ENCODE measurements at regions not wholly inside any gene's neighbourhood (a gene's known extent, or its start where the extent isn't known, plus 50 kb on each side); places are given as distances from the start of the nearest gene placed in this dataset.

DNA sequence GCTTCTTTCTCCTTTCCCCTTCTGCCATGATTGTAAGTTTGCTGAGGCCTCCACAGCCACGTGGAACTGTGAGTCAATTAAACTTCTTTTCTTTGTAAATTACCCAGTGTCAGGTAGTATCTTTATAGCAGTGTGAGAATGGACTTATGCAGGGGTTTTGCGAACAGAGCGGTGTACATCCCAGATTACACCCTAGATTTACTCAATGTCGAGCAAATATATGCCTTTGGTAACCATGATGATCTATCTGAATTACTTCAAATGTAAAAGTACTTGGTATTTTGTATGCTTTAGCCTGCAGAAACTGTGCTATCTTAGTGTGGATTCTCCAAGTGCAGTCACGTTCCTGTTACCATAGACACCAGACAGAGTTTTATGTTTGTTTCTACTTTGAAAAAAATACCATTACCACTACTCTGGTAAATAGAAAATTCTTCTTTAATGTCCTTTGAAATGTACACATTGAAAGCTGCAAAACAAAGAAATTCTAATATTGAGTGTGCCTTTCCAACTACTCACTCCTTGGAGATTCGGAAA is 510.4 kb upstream of the ARGLU1 start:
- no peak for DNase-seq (ENCODE audit: low spot score in 2 of 2)
- intact Hi-C loops (cut with DNase I; ENCODE audit: low total_unique reads), result no loop called here

GRCh38 chr13:107076801-107077200 is 508.9 kb upstream of the ARGLU1 start:
- Histone ChIP-seq H3K27me3 (no peaks in the 10 kb centered on the region), H3K36me3 (no peaks in the 10 kb centered on the region), H3K4me1 (no peaks in the 10 kb centered on the region), H3K9me3 (no peaks in the 10 kb centered on the region), H3K27ac (no peak overlapping the region), H3K4me3 (no peak overlapping the region)
- TF ChIP-seq, protein P1, sequence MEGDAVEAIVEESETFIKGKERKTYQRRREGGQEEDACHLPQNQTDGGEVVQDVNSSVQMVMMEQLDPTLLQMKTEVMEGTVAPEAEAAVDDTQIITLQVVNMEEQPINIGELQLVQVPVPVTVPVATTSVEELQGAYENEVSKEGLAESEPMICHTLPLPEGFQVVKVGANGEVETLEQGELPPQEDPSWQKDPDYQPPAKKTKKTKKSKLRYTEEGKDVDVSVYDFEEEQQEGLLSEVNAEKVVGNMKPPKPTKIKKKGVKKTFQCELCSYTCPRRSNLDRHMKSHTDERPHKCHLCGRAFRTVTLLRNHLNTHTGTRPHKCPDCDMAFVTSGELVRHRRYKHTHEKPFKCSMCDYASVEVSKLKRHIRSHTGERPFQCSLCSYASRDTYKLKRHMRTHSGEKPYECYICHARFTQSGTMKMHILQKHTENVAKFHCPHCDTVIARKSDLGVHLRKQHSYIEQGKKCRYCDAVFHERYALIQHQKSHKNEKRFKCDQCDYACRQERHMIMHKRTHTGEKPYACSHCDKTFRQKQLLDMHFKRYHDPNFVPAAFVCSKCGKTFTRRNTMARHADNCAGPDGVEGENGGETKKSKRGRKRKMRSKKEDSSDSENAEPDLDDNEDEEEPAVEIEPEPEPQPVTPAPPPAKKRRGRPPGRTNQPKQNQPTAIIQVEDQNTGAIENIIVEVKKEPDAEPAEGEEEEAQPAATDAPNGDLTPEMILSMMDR (IDR thresholded peaks at IDR 0.05), result no peak
- no peak for TF ChIP-seq POLR2A (IDR thresholded peaks at IDR 0.05)
- TF ChIP-seq POLR2AphosphoS5 (IDR thresholded peaks at IDR 0.05), result no peak
- intact Hi-C loops (cut with DNase I; ENCODE audit: low total_unique reads), result no loop called here
- DNase-seq (ENCODE audit: low spot score in 2 of 2), result no peak

More for the DNA sequence above, 510.4 kb upstream of the ARGLU1 start:
- TF ChIP-seq POLR2A (IDR thresholded peaks at IDR 0.05), result no peak
- no peak for TF ChIP-seq POLR2AphosphoS5 (IDR thresholded peaks at IDR 0.05)
- TF ChIP-seq, protein P1 (IDR thresholded peaks at IDR 0.05), result no peak
- H3K4me1 ChIP-seq, result no peaks in the 10 kb centered on the region
- H3K9me3 ChIP-seq, result no peaks in the 10 kb centered on the region
- no peak overlapping the region for H3K27ac ChIP-seq
- H3K36me3 ChIP-seq, result no peaks in the 10 kb centered on the region
- no peak overlapping the region for H3K4me3 ChIP-seq
- no peaks in the 10 kb centered on the region for H3K27me3 ChIP-seq

GRCh38 chr13:107075576-107075975 is 507.6 kb upstream of the ARGLU1 start:
- H3K4me3 ChIP-seq, result no peak overlapping the region
- intact Hi-C loops (cut with DNase I; ENCODE audit: low total_unique reads), result no loop called here

DNA sequence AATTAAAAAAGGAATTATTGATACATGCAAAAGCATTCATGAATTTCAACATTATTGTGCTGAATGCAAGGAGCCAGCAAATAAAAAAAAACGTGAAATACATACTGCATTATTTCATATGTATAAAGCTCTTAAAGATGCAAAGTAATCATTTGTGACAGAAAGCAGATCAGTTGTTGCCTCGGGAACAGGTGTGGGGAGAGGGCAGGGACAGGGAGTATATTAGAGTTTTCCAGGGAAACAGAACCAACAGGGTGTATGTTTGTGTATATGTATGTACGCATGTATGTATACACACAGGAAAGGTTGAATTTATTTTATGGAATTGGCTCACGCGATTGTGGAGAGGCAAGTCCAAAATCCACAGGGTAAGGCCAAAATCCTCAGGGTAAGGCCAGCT is 502.9 kb upstream of the ARGLU1 start:
- H3K36me3 ChIP-seq, result no peaks in the 10 kb centered on the region
- H3K27ac ChIP-seq, result no peak overlapping the region
- no peaks in the 10 kb centered on the region for H3K4me1 ChIP-seq
- intact Hi-C loops (cut with DNase I; ENCODE audit: low total_unique reads), result no loop called here
- H3K4me3 ChIP-seq, result no peak overlapping the region
- TF ChIP-seq, protein P1 (IDR thresholded peaks at IDR 0.05), result no peak
- no peak for TF ChIP-seq POLR2AphosphoS5 (IDR thresholded peaks at IDR 0.05)
- no peak for TF ChIP-seq POLR2A (IDR thresholded peaks at IDR 0.05)
- no peaks in the 10 kb centered on the region for H3K27me3 ChIP-seq
- DNase-seq (ENCODE audit: low spot score in 2 of 2), result no peak
- H3K9me3 ChIP-seq, result no peaks in the 10 kb centered on the region

More at GRCh38 chr13:107075576-107075975, 507.6 kb upstream of the ARGLU1 start:
- Histone ChIP-seq H3K36me3 (no peaks in the 10 kb centered on the region), H3K27me3 (no peaks in the 10 kb centered on the region), H3K27ac (no peak overlapping the region), H3K4me1 (no peaks in the 10 kb centered on the region), H3K9me3 (no peaks in the 10 kb centered on the region)
- no peak for DNase-seq (ENCODE audit: low spot score in 2 of 2)
- TF ChIP-seq POLR2A (IDR thresholded peaks at IDR 0.05) (no peak), POLR2AphosphoS5 (IDR thresholded peaks at IDR 0.05) (no peak)
- TF ChIP-seq, protein P1 (IDR thresholded peaks at IDR 0.05), result no peak

DNA sequence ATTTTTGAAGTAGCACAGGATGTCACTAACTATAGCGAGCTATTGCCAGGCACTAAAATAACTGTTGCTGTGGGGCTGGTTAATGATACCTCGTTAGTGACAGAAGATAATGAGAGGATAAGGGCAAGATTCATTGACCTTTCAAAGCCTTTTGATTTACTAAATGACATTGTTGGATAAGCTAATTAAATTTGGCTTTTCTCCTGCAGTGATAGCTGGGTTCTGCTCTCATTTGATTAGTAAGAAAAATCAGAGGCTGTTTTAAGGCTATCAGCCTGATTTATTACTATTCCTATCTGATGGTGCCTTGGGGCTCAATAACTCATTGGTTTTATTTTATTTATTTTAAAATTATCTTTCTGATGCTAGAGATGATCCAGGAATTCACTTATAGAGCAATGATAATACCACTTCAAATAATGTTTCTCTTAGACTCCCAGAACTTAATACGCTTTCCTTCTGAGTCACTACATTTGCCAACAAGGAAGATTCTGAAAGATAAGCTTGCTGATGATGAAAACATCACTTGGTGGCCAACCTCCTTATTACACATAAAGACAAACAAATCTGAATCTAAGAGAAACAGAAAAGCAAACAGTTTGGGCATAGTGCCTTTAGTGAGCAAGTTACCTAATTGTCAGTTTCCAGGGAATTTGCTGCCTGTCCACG is 501.3 kb upstream of the ARGLU1 start:
- intact Hi-C loops (cut with DNase I; ENCODE audit: low total_unique reads), result no loop called here
- no peak overlapping the region for H3K27ac ChIP-seq
- TF ChIP-seq, protein P1 (IDR thresholded peaks at IDR 0.05), result no peak
- TF ChIP-seq POLR2AphosphoS5 (IDR thresholded peaks at IDR 0.05), result no peak
- no peak for TF ChIP-seq POLR2A (IDR thresholded peaks at IDR 0.05)

More for the DNA sequence above, 501.3 kb upstream of the ARGLU1 start:
- Histone ChIP-seq H3K36me3 (no peaks in the 10 kb centered on the region), H3K4me1 (no peaks in the 10 kb centered on the region), H3K9me3 (no peaks in the 10 kb centered on the region), H3K27me3 (no peaks in the 10 kb centered on the region), H3K4me3 (no peak overlapping the region)
- DNase-seq (ENCODE audit: low spot score in 2 of 2), result no peak

Data from breast epithelium (tissue), 4 donors.